Glutamatergic neuron (in vitro differentiated cells): ENCODE measurements at regions not wholly inside any gene's neighbourhood (a gene's known extent, or its start where the extent isn't known, plus 50 kb on each side); places are given as distances from the start of the nearest gene placed in this dataset.

Experiments
- DNase-seq: peaks from one replicate; pipeline ENCODE4 v3.0.0; 2022
- H3K27ac Mint-ChIP-seq: one replicate; pipeline ENCODE4 v1.8.0; 2020; ENCODE audit warnings: mild to moderate bottlenecking, mixed read lengths, inconsistent platforms; ENCODE audit not compliant: unreplicated experiment
- H3K27me3 Mint-ChIP-seq: one replicate; pipeline ENCODE4 v1.8.0; 2020; ENCODE audit warnings: mild to moderate bottlenecking, moderate library complexity, mixed read lengths, inconsistent platforms; ENCODE audit not compliant: unreplicated experiment
- H3K36me3 Mint-ChIP-seq: one replicate; pipeline ENCODE4 v1.8.0; 2020; ENCODE audit warnings: mild to moderate bottlenecking, mixed read lengths, inconsistent platforms; ENCODE audit not compliant: unreplicated experiment
- H3K4me1 Mint-ChIP-seq: one replicate; pipeline ENCODE4 v1.8.0; 2020; ENCODE audit warnings: mild to moderate bottlenecking, low read depth, mixed read lengths, inconsistent platforms; ENCODE audit not compliant: unreplicated experiment
- H3K4me3 Mint-ChIP-seq: one replicate; pipeline ENCODE4 v1.8.0; 2020; ENCODE audit warnings: mild to moderate bottlenecking, mixed read lengths, inconsistent platforms; ENCODE audit not compliant: unreplicated experiment
- H3K9me3 Mint-ChIP-seq: one replicate; pipeline ENCODE4 v1.8.0; 2020; ENCODE audit warnings: mild to moderate bottlenecking, moderate library complexity, mixed read lengths, inconsistent platforms; ENCODE audit not compliant: unreplicated experiment
- TF ChIP-seq, protein P1 (sequence below): fragments of 200-600 bp; sonication (generic); IDR thresholded peaks from one replicate; pipeline ENCODE4 v1.5.0; 2021; ENCODE audit not compliant: partially characterized antibody, unreplicated experiment

DNA sequence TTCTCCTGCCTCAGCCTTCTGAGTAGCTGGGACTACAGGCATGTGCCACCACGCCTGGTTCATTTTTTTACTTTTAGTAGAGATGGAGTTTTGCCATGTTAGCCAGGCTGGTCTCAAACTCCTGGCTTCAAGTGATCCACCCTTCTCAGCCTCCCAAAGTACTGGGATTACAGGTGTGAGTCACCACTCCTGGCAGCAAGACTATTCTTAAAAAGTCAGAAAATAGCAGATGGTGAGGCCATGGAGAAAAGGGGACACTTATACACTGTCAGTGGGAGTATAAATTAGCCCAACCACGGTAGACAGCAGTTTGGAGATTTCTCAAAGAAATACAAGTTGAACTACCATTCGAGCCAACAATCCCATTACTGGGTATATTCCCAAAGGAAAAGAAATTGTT lies 603.3 kb upstream of the TBL1XR1 start:
- H3K4me3 Mint-ChIP-seq, result no peak overlapping the region
- H3K27me3 Mint-ChIP-seq, result peaks cover 1% of the 10 kb centered on the region
- no peak for DNase-seq
- TF ChIP-seq, protein P1, sequence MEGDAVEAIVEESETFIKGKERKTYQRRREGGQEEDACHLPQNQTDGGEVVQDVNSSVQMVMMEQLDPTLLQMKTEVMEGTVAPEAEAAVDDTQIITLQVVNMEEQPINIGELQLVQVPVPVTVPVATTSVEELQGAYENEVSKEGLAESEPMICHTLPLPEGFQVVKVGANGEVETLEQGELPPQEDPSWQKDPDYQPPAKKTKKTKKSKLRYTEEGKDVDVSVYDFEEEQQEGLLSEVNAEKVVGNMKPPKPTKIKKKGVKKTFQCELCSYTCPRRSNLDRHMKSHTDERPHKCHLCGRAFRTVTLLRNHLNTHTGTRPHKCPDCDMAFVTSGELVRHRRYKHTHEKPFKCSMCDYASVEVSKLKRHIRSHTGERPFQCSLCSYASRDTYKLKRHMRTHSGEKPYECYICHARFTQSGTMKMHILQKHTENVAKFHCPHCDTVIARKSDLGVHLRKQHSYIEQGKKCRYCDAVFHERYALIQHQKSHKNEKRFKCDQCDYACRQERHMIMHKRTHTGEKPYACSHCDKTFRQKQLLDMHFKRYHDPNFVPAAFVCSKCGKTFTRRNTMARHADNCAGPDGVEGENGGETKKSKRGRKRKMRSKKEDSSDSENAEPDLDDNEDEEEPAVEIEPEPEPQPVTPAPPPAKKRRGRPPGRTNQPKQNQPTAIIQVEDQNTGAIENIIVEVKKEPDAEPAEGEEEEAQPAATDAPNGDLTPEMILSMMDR, result no peak
- H3K9me3 Mint-ChIP-seq, result no peaks in the 10 kb centered on the region
- H3K27ac Mint-ChIP-seq, result no peak overlapping the region
- H3K36me3 Mint-ChIP-seq, result no peaks in the 10 kb centered on the region
- peaks cover 5% of the 10 kb centered on the region for H3K4me1 Mint-ChIP-seq

DNA sequence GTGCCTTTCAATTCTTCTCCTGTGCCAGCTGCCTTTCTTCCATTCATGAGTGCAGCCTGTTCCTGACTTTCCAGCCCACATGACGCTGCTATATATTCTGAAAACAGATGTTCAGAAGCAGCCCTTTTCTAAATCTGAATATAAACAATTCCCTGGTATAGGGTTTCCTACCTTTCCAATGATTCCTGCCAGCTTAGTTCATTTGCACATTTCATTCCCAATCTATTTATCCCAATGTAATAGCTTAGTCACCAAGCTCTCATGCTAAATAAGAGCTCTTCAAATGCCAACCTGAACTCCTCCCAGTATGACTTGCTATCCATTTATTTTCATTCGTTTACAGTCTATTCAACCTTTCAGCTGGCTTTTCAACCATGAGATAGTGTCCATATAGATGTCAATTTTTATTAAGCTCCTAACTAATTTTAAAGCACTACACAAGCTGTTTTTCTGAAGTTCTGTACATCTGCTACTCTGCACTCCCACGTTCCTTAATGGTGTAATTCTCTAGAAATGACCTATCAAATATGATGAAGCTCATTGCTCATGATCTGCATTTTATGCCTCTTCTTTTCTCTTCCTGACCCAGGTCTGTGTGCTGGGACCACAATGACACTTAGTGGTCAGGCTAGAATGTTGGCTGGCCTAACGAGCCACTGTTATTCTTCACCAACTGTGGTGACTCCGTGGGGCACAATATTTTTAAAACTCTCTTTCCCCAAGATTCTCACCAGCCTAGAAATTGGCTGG lies 605.0 kb upstream of the TBL1XR1 start:
- H3K9me3 Mint-ChIP-seq, result no peaks in the 10 kb centered on the region
- peaks cover 5% of the 10 kb centered on the region for H3K4me1 Mint-ChIP-seq
- no peak overlapping the region for H3K4me3 Mint-ChIP-seq
- TF ChIP-seq, protein P1, result no peak
- H3K27me3 Mint-ChIP-seq, result peaks cover 1% of the 10 kb centered on the region
- no peak overlapping the region for H3K27ac Mint-ChIP-seq
- no peaks in the 10 kb centered on the region for H3K36me3 Mint-ChIP-seq
- DNase-seq, result no peak

DNA sequence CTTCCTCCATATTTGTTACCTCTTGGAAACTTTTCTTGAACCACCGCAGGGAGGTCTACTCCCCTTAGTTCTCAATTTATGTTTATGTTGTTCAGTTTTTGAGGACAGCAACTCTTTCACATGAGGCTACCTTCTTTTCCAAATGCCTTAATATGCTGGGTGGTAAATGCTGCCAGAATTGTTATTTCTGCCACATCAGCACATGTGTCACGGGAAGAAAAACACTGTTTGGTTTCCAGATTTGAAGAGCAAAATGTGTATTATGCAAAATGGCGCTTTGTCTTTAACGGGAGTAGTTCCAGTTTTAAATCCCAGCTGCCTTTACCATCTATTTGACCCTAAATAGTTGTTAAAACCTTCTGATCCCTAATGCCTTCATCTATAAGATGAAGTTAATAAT lies 606.2 kb upstream of the TBL1XR1 start:
- Mint-ChIP-seq H3K36me3 (no peaks in the 10 kb centered on the region), H3K27me3 (peaks cover 1% of the 10 kb centered on the region), H3K4me3 (no peak overlapping the region), H3K4me1 (peaks cover 5% of the 10 kb centered on the region), H3K9me3 (no peaks in the 10 kb centered on the region), H3K27ac (no peak overlapping the region)
- TF ChIP-seq, protein P1, result no peak
- no peak for DNase-seq

DNA sequence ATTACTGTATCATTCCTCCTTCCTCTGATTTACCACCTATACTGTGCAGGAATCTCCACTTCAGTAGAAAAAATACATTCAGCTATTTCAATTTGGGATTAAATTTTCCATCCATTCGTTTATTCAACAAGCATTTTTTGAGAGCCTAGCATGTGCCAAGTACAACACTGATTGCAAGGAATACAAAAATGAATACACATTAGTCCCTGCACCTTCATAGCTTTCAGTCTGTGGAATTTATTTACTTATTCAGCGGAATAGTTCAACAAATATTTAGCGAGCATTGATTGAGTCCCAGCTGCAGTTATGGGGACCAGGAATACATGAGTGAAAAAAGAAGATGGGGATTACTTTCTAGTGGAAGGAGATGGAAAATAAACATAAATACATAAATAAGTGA lies 606.8 kb upstream of the TBL1XR1 start:
- Mint-ChIP-seq H3K4me3 (no peak overlapping the region), H3K4me1 (peaks cover 5% of the 10 kb centered on the region), H3K27me3 (peaks cover 1% of the 10 kb centered on the region), H3K9me3 (no peaks in the 10 kb centered on the region), H3K36me3 (no peaks in the 10 kb centered on the region), H3K27ac (no peak overlapping the region)
- TF ChIP-seq, protein P1, result no peak
- no peak for DNase-seq

DNA sequence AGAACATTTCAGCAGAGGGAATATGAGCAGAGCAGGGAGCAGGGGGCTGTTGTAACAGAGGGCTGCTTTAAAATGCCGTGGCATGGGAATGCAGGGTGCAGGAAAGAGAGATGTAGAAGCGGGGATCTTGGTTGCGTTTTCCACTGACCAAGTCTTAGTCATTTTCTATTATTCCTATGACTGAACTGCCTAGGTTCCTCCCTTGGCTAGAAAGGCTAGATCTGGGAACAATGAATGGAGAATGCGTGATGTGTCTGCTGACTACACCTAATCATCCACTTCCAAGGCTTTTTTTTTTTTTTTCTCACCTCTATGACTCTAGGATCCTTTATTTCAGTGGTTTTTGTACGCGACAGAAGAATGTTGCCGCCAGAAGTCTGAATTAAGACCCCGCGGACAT lies 607.4 kb upstream of the TBL1XR1 start:
- no peak overlapping the region for H3K4me3 Mint-ChIP-seq
- no peak overlapping the region for H3K27ac Mint-ChIP-seq
- H3K4me1 Mint-ChIP-seq, result peaks cover 5% of the 10 kb centered on the region
- H3K36me3 Mint-ChIP-seq, result no peaks in the 10 kb centered on the region
- H3K9me3 Mint-ChIP-seq, result no peaks in the 10 kb centered on the region
- TF ChIP-seq, protein P1, result no peak
- H3K27me3 Mint-ChIP-seq, result peaks cover 1% of the 10 kb centered on the region
- DNase-seq, result no peak
